K562 (cell line): ENCODE measurements at regions not wholly inside any gene's neighbourhood (a gene's known extent, or its start where the extent isn't known, plus 50 kb on each side); places are given as distances from the start of the nearest gene placed in this dataset.

Experiments used
- ATAC-seq: fragments of 200-7000 bp; cut with Tn5 transposase; 3 replicates; pipeline ENCODE4 v1.9.1; 2020; ENCODE audit warnings: moderate library complexity
- BruUV-seq: library from RNA; stranded (reverse); fragments of 400-500 nt; replicated peaks from 2 replicates; lab custom pipeline; 2021; lab: Mats Ljungman, UMichigan
- CTCF ChIA-PET: fragments of 300-600 bp; formaldehyde crosslinking; extraction: SDS; loops from one replicate; lab custom pipeline; 2021; ENCODE audit warnings: low intra/inter-chr PET ratio; lab: Yijun Ruan, JAX
- POLR2A ChIA-PET: fragments of 300-600, 350-650 bp; sonication (Branson Sonifier 250); formaldehyde crosslinking; extraction: SDS; loops from one replicate; lab custom pipeline; 2021; ENCODE audit warnings: antibody characterized with exemption, inconsistent platforms; lab: Yijun Ruan, JAX
- DNase-seq, 4 experiments: peaks; one replicate each; pipeline versions ENCODE4 v3.0.0 to v3.0.0-alpha.2; 2011 to 2018; ENCODE audit warnings: low spot score in 3 of 4, mixed read lengths in 3 of 4; ENCODE audit errors: extremely low read depth in 1 of 4
- FAIRE-seq: peaks from 2 replicates; lab custom pipeline; 2011; peaks lifted over from hg19 to GRCh38; lab: Jason Lieb, UNC
- H2AFZ ChIP-seq: 2 replicates; pipeline ENCODE4 v1.6.0; 2011; ENCODE audit warnings: low read depth, low read length, control low read depth, inconsistent platforms
- H3K27ac ChIP-seq: fragments of 200-600 bp; 3 replicates; pipeline ENCODE4 v1.8.0; 2011; ENCODE audit warnings: low read depth, mild to moderate bottlenecking, control low read depth, inconsistent platforms, low read length, moderate library complexity, mixed read lengths; ENCODE audit errors: extremely low read depth
- H3K27me3 ChIP-seq, 2 experiments: fragments of 300-600 bp in 1 of 2; 2 replicates in 1 of 2; 3 replicates in 1 of 2; pipeline versions ENCODE4 v1.6.0 to v1.8.0; 2011; ENCODE audit warnings: inconsistent platforms in 2 of 2, low read length in 2 of 2, mild to moderate bottlenecking in 1 of 2, mixed read lengths in 1 of 2, moderate library complexity in 1 of 2; ENCODE audit not compliant: control insufficient read depth in 2 of 2, insufficient read depth in 2 of 2
- H3K36me3 ChIP-seq: fragments of 300-600 bp; 3 replicates; pipeline ENCODE4 v1.8.0; 2011; ENCODE audit warnings: mild to moderate bottlenecking, low read length, inconsistent platforms; ENCODE audit not compliant: control insufficient read depth, insufficient read depth
- H3K4me1 ChIP-seq, 2 experiments: fragments of 200-600 bp in 1 of 2; replicated peaks in 1 of 2; 2 replicates in 1 of 2; 3 replicates in 1 of 2; pipeline versions ENCODE4 v1.5.1 to v1.8.0; 2011; ENCODE audit warnings: inconsistent platforms in 2 of 2, low read length in 2 of 2, mild to moderate bottlenecking in 1 of 2, mixed read lengths in 1 of 2, moderate library complexity in 1 of 2; ENCODE audit not compliant: control insufficient read depth in 2 of 2, insufficient read depth in 2 of 2
- H3K4me2 ChIP-seq: 2 replicates; pipeline ENCODE4 v1.6.1; 2011; ENCODE audit warnings: low read length, control low read depth, inconsistent platforms, mixed read lengths; ENCODE audit not compliant: insufficient read depth
- H3K4me3 ChIP-seq: fragments of 200-600 bp; sonication (generic), shearing (Covaris generic); 2 replicates; pipeline ENCODE4 v1.5.1; 2016; ENCODE audit warnings: control low read depth, inconsistent platforms
- H3K79me2 ChIP-seq: fragments of 200-600 bp; 3 replicates; pipeline ENCODE4 v1.8.0; 2011; ENCODE audit warnings: low read length, inconsistent platforms; ENCODE audit not compliant: control insufficient read depth, insufficient read depth
- H3K9ac ChIP-seq, 2 experiments: 2 replicates each; pipeline versions ENCODE4 v1.6.0 to v1.6.1; 2011; ENCODE audit warnings: low read depth in 2 of 2, low read length in 2 of 2, control low read depth in 1 of 2, inconsistent platforms in 1 of 2, mild to moderate bottlenecking in 1 of 2, mixed read lengths in 1 of 2; ENCODE audit not compliant: insufficient read depth in 1 of 2
- H3K9me1 ChIP-seq: one replicate; pipeline ENCODE4 v1.6.0; 2011; ENCODE audit warnings: inconsistent platforms, mild to moderate bottlenecking, low read length, moderate library complexity; ENCODE audit not compliant: control insufficient read depth, insufficient read depth
- H3K9me3 ChIP-seq: replicated peaks from 2 replicates; pipeline ENCODE4 v1.5.1; 2011; ENCODE audit warnings: low read depth, low read length, inconsistent platforms; ENCODE audit not compliant: control insufficient read depth, insufficient read depth
- H4K20me1 ChIP-seq: replicated peaks from 2 replicates; pipeline ENCODE4 v1.6.1; 2011; ENCODE audit warnings: low read length, inconsistent platforms, mixed read lengths; ENCODE audit not compliant: control insufficient read depth, insufficient read depth
- ARID1B ChIP-seq: fragments of 450-650 bp; IDR thresholded peaks from 2 replicates; pipeline ENCODE4 v1.6.1; 2016; ENCODE audit warnings: antibody characterized with exemption, mild to moderate bottlenecking, inconsistent platforms
- CEBPB ChIP-seq: fragments of 450-650 bp; IDR thresholded peaks from 2 replicates; pipeline ENCODE4 v1.6.1; 2016; ENCODE audit warnings: missing genetic modification characterization, missing compliant biosample characterization
- ETV6 ChIP-seq, 3 experiments: fragments of 150-350 bp in 1 of 3; sonication (generic) in 1 of 3; formaldehyde crosslinking in 1 of 3; IDR thresholded peaks; 2 replicates each; pipeline versions ENCODE4 v1.6.1 to v1.8.0; 2014 to 2022; ENCODE audit warnings: borderline replicate concordance in 2 of 3, low read depth in 2 of 3, antibody characterized with exemption in 1 of 3, low read length in 1 of 3, mild to moderate bottlenecking in 1 of 3, missing genetic modification reagents in 1 of 3
- HCFC1 ChIP-seq: IDR thresholded peaks from 2 replicates; pipeline ENCODE4 v1.6.1; 2012; ENCODE audit warnings: low read depth, low read length, improper control_type of control experiment
- KAT2B ChIP-seq: IDR thresholded peaks from one replicate; pipeline ENCODE4 v1.6.1; 2012; ENCODE audit warnings: low read depth, mild to moderate bottlenecking, control low read depth, inconsistent platforms, low read length, moderate library complexity
- KDM2B ChIP-seq: fragments of 250-450 bp; sonication (Bioruptor Pico); IDR thresholded peaks from 2 replicates; pipeline ENCODE4 v1.8.0; 2021; ENCODE audit warnings: mild to moderate bottlenecking, moderate library complexity
- SAP30 ChIP-seq: fragments of 200-600 bp; sonication (generic); IDR thresholded peaks from 2 replicates; pipeline ENCODE4 v1.6.1; 2012; ENCODE audit warnings: borderline replicate concordance, low read depth, mild to moderate bottlenecking, moderate library complexity, low read length, control low read depth, inconsistent platforms; ENCODE audit not compliant: insufficient read depth, poor library complexity, severe bottlenecking
- TCF15 ChIP-seq: fragments of 250-450 bp; sonication (Bioruptor Pico); IDR thresholded peaks from 2 replicates; pipeline ENCODE4 v1.8.0; 2022; ENCODE audit warnings: moderate library complexity, mild to moderate bottlenecking, inconsistent platforms
- ZNF274 ChIP-seq: IDR thresholded peaks from 2 replicates; pipeline ENCODE4 v1.6.1; 2011; ENCODE audit warnings: low read depth, mild to moderate bottlenecking, low read length, moderate library complexity, borderline replicate concordance
- ZNF316 ChIP-seq: fragments of 450-650 bp; IDR thresholded peaks from 2 replicates; pipeline ENCODE4 v1.6.1; 2016
- ZNF347 ChIP-seq: fragments of 450-650 bp; formaldehyde crosslinking; IDR thresholded peaks from 2 replicates; pipeline ENCODE4 v1.4.0; 2020; ENCODE audit warnings: low read depth, mild to moderate bottlenecking, moderate library complexity
- WGBS: fragments of 100-300 bp; shearing (Covaris generic); methylation state at CpG from one replicate; pipeline ENCODE4 v1.1.6; 2016; ENCODE audit warnings: low coverage, mixed read lengths; ENCODE audit not compliant: insufficient coverage; ENCODE audit errors: missing lambda C conversion rate; 5-methylcytosine and 5-hydroxymethylcytosine counted together
- in situ Hi-C: fragments of 300-500 bp; cut with MboI; formaldehyde crosslinking; loops from 4 replicates; pipeline ENCODE4 v1.15.0; 2018; ENCODE audit warnings: inconsistent platforms, mixed read lengths
- intact Hi-C: fragments of 100-400 bp; cut with micrococcal nuclease; formaldehyde crosslinking; loops from 2 replicates; pipeline ENCODE4 v1.14.2; 2022
- TF ChIP-seq, protein P1 (sequence below): fragments of 250-450 bp; sonication (Bioruptor Pico); IDR thresholded peaks from 2 replicates; pipeline ENCODE4 v1.8.0; 2022; ENCODE audit warnings: inconsistent platforms, mild to moderate bottlenecking, moderate library complexity, borderline replicate concordance
- TF ChIP-seq, protein P2 (sequence below): fragments of 250-450 bp; sonication (Bioruptor Pico); IDR thresholded peaks from 2 replicates; pipeline ENCODE4 v1.8.0; 2022; ENCODE audit warnings: inconsistent platforms

GRCh38 chr6:112594886-112595594 is 247.9 kb downstream of the RFPL4B start:
- in situ Hi-C loops, result no loop called here
- no peak overlapping the region for H3K27ac ChIP-seq
- FAIRE-seq (no peak), ATAC-seq (no peak), DNase-seq (no peak)
- H3K36me3 ChIP-seq, result no peaks in the 10 kb centered on the region
- H3K4me2 ChIP-seq, result no peak overlapping the region
- no peak overlapping the region for H3K4me3 ChIP-seq
- no peak overlapping the region for H3K9ac ChIP-seq
- POLR2A ChIA-PET, result no interaction called here
- no peaks in the 10 kb centered on the region for H4K20me1 ChIP-seq
- 3% methylated on average over 2 of the region's 2 CpGs for WGBS
- BruUV-seq, result no TSS peak
- H3K79me2 ChIP-seq, result no peaks in the 10 kb centered on the region
- H3K9me1 ChIP-seq, result no peaks in the 10 kb centered on the region
- H2AFZ ChIP-seq, result no peak overlapping the region
- no peaks in the 10 kb centered on the region for H3K27me3 ChIP-seq
- TF ChIP-seq ZNF316 (no peak), CEBPB (tag) (no peak), HCFC1 (no peak), ARID1B (no peak), KAT2B (no peak), ZNF274 (no peak), ETV6 (IDR thresholded peaks at IDR 0.05; ENCODE audit: borderline replicate concordance in 1 of 2, low read depth in 2 of 2, low read length in 1 of 2) (no peak), ETV6 (CRISPR knock-in tag; IDR thresholded peaks at IDR 0.05; ENCODE audit: borderline replicate concordance) (no peak), SAP30 (no peak), ZNF347 (CRISPR knock-in tag) (no peak), KDM2B (CRISPR knock-in tag) (no peak), TCF15 (CRISPR knock-in tag) (no peak)
- TF ChIP-seq, protein P1, sequence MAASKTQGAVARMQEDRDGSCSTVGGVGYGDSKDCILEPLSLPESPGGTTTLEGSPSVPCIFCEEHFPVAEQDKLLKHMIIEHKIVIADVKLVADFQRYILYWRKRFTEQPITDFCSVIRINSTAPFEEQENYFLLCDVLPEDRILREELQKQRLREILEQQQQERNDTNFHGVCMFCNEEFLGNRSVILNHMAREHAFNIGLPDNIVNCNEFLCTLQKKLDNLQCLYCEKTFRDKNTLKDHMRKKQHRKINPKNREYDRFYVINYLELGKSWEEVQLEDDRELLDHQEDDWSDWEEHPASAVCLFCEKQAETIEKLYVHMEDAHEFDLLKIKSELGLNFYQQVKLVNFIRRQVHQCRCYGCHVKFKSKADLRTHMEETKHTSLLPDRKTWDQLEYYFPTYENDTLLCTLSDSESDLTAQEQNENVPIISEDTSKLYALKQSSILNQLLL (CRISPR knock-in tag), result no peak
- TF ChIP-seq, protein P2, sequence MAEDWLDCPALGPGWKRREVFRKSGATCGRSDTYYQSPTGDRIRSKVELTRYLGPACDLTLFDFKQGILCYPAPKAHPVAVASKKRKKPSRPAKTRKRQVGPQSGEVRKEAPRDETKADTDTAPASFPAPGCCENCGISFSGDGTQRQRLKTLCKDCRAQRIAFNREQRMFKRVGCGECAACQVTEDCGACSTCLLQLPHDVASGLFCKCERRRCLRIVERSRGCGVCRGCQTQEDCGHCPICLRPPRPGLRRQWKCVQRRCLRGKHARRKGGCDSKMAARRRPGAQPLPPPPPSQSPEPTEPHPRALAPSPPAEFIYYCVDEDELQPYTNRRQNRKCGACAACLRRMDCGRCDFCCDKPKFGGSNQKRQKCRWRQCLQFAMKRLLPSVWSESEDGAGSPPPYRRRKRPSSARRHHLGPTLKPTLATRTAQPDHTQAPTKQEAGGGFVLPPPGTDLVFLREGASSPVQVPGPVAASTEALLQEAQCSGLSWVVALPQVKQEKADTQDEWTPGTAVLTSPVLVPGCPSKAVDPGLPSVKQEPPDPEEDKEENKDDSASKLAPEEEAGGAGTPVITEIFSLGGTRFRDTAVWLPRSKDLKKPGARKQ (CRISPR knock-in tag), result no peak
- H3K4me1 ChIP-seq, result no peaks in the 10 kb centered on the region
- CTCF ChIA-PET, result no interaction called here
- 0 out of 2 replicates have a peak, but pooled peaks cover 1% of the 10 kb centered on the region for H3K9me3 ChIP-seq
- intact Hi-C loops, result loop anchor here (10.0 kb wide), 1 partner anchor 260 kb away; no protein-coding TSS in a partner anchor
